Stimulated activated CD8-positive, alpha-beta memory T cell treated with anti-CD3 and anti-CD28 coated beads, Interleukin-12 subunit alpha, Interleukin-12 subunit beta, amount 100 ng/mL, for 24 hours (primary cell): ENCODE measurements at regions not wholly inside any gene's neighbourhood (a gene's known extent, or its start where the extent isn't known, plus 50 kb on each side); places are given as distances from the start of the nearest gene placed in this dataset.

Source experiments
- DNase-seq: peaks from one replicate; pipeline ENCODE4 v3.0.0-alpha.2; 2020; ENCODE audit errors: extremely low read depth

- DNase-seq = no peak
These were observed 132.3 kb downstream of the CEP57L1 start for GRCh38 chr6:109227646-109228045.

DNA sequence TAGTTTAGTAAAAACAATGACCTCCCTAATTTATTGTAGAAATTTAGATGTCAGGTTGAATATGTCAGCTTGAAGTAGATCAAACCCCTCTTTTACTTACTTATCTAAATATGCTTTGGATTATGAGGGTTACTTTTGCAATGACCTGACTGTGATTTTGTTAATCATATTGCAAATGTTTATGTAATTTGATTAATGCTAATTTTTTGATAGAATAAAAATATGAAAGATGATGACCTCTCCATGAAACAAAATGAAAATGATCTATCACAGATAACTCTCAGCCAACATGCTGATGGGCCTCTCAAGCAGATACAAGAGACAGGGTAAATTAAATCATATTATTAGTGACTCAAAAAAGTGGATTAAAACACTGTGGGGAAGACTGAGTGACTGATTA, 131.0 kb downstream of the CEP57L1 start:
- no peak for DNase-seq

DNA sequence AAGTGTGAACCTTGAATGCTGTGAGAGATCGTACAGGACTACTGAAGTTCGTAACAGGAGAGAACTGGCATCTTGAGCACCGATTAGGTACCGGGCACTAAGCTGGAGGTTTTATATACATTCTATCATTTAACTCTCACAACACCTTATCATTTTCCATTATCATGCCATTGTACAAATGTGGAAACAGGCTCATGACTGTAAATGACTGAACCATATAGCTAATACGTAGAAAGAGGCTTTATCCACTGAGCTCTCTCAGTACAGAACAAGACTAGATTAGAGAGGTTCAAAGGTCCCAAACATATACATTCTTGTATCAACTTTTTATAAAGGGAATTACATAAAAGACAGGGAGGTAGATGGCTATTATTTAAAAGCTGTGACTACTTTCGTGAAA, 130.6 kb downstream of the CEP57L1 start:
- DNase-seq = no peak

- DNase-seq = no peak
These were observed 129.7 kb downstream of the CEP57L1 start for GRCh38 chr6:109224994-109225393.

GRCh38 chr6:109224107-109224875, 129.0 kb downstream of the CEP57L1 start:
- DNase-seq = no peak

GRCh38 chr6:109222848-109223247, 127.5 kb downstream of the CEP57L1 start:
- no peak for DNase-seq

- DNase-seq = no peak
These were observed 126.4 kb downstream of the CEP57L1 start for GRCh38 chr6:109221543-109222195.
